Loucy (cell line): ENCODE measurements at regions not wholly inside any gene's neighbourhood (a gene's known extent, or its start where the extent isn't known, plus 50 kb on each side); places are given as distances from the start of the nearest gene placed in this dataset.

Experiments
- H2AFZ ChIP-seq: fragments of 200-600 bp; sonication (generic); 2 replicates; pipeline ENCODE4 v1.6.0; 2016; ENCODE audit warnings: antibody characterized with exemption, mild to moderate bottlenecking, low read length, moderate library complexity
- H3F3A ChIP-seq: fragments of 200-600 bp; 2 replicates; pipeline ENCODE4 v1.6.0; 2016; ENCODE audit warnings: antibody characterized with exemption, low read depth, mild to moderate bottlenecking
- H3K27me3 ChIP-seq: fragments of 200-600 bp; sonication (generic); 2 replicates; pipeline ENCODE4 v1.6.1; 2014; ENCODE audit warnings: low read length, mild to moderate bottlenecking; ENCODE audit not compliant: insufficient read depth, poor library complexity, severe bottlenecking
- H3K36me3 ChIP-seq: fragments of 200-600 bp; sonication (generic); 2 replicates; pipeline ENCODE4 v1.6.1; 2016; ENCODE audit warnings: low read length; ENCODE audit not compliant: insufficient read depth
- H3K4me1 ChIP-seq: fragments of 200-600 bp; sonication (generic); 2 replicates; pipeline ENCODE4 v1.5.1; 2014; ENCODE audit warnings: low read length, mild to moderate bottlenecking; ENCODE audit not compliant: insufficient read depth, poor library complexity, severe bottlenecking
- H3K4me2 ChIP-seq: fragments of 200-600 bp; sonication (generic); 2 replicates; pipeline ENCODE4 v1.6.0; 2014; ENCODE audit warnings: antibody characterized with exemption, low read length, low read depth, mild to moderate bottlenecking; ENCODE audit not compliant: poor library complexity, severe bottlenecking
- H3K4me3 ChIP-seq: fragments of 200-600 bp; sonication (generic); 2 replicates; pipeline ENCODE4 v1.5.1; 2014; ENCODE audit warnings: low read length, mild to moderate bottlenecking, mixed read lengths; ENCODE audit not compliant: poor library complexity, severe bottlenecking
- H3K79me2 ChIP-seq: fragments of 200-600 bp; sonication (generic); 2 replicates; pipeline ENCODE4 v1.6.1; 2014; ENCODE audit warnings: low read length; ENCODE audit not compliant: insufficient read depth
- H3K9ac ChIP-seq: fragments of 200-600 bp; sonication (generic); 2 replicates; pipeline ENCODE4 v1.6.0; 2014; ENCODE audit warnings: mild to moderate bottlenecking, low read depth, low read length, moderate library complexity; ENCODE audit not compliant: poor library complexity, severe bottlenecking
- H3K9me2 ChIP-seq: fragments of 200-600 bp; sonication (generic); replicated peaks from 2 replicates; pipeline ENCODE4 v1.6.1; 2016; ENCODE audit warnings: low read depth, low read length, mixed read lengths
- H3K9me3 ChIP-seq: fragments of 200-600 bp; sonication (generic); 2 replicates; pipeline ENCODE4 v1.6.1; 2014; ENCODE audit warnings: mild to moderate bottlenecking, antibody characterized with exemption, low read length, low read depth; ENCODE audit not compliant: insufficient read depth
- H4K20me1 ChIP-seq: fragments of 200-600 bp; sonication (generic); 2 replicates; pipeline ENCODE4 v1.6.0; 2014; ENCODE audit warnings: antibody characterized with exemption, low read length, mild to moderate bottlenecking; ENCODE audit not compliant: insufficient read depth, poor library complexity, severe bottlenecking
- EZH2phosphoT487 ChIP-seq: fragments of 200-600 bp; IDR thresholded peaks from 2 replicates; pipeline ENCODE4 v1.6.1; 2018; ENCODE audit warnings: antibody characterized with exemption, mild to moderate bottlenecking, moderate library complexity, borderline replicate concordance
- TF ChIP-seq, protein P1 (sequence below): fragments of 200-600 bp; sonication (generic); conservative IDR thresholded peaks from 2 replicates; pipeline ENCODE4 v1.5.1; 2014; ENCODE audit warnings: mild to moderate bottlenecking, antibody characterized with exemption, low read length

DNA sequence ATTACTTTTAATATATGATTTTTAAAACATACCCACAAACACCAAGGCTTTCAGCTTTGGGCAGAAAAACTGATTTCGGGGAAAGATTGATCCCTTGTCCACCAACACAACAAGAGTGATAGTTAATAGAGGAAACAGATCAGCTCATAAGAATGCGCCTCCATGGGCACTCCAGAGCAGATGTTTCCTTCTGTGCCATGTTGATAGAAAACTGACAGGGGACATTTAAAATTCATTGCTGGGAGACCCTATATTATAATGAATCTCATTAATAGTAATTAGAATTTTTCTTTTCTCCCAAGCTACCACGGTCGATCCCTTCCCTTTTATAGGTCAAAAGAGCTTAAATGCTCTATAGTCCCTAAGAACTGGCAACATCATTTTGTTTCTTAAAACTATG, 431.2 kb downstream of the IRS2 start:
- H3K36me3 ChIP-seq: no peaks in the 10 kb centered on the region
- H3K4me1 ChIP-seq: no peaks in the 10 kb centered on the region
- no peak overlapping the region for H3K9ac ChIP-seq
- no peaks in the 10 kb centered on the region for H3K27me3 ChIP-seq
- no peaks in the 10 kb centered on the region for H3F3A ChIP-seq
- H3K79me2 ChIP-seq: no peaks in the 10 kb centered on the region
- H3K4me3 ChIP-seq: no peak overlapping the region
- H2AFZ ChIP-seq: no peak overlapping the region
- no peaks in the 10 kb centered on the region for H4K20me1 ChIP-seq
- H3K4me2 ChIP-seq: no peak overlapping the region
- no peaks in the 10 kb centered on the region for H3K9me3 ChIP-seq
- TF ChIP-seq, protein P1, sequence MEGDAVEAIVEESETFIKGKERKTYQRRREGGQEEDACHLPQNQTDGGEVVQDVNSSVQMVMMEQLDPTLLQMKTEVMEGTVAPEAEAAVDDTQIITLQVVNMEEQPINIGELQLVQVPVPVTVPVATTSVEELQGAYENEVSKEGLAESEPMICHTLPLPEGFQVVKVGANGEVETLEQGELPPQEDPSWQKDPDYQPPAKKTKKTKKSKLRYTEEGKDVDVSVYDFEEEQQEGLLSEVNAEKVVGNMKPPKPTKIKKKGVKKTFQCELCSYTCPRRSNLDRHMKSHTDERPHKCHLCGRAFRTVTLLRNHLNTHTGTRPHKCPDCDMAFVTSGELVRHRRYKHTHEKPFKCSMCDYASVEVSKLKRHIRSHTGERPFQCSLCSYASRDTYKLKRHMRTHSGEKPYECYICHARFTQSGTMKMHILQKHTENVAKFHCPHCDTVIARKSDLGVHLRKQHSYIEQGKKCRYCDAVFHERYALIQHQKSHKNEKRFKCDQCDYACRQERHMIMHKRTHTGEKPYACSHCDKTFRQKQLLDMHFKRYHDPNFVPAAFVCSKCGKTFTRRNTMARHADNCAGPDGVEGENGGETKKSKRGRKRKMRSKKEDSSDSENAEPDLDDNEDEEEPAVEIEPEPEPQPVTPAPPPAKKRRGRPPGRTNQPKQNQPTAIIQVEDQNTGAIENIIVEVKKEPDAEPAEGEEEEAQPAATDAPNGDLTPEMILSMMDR: no peak
- TF ChIP-seq EZH2phosphoT487: no peak
- H3K9me2 ChIP-seq: no peaks in the 10 kb centered on the region

DNA sequence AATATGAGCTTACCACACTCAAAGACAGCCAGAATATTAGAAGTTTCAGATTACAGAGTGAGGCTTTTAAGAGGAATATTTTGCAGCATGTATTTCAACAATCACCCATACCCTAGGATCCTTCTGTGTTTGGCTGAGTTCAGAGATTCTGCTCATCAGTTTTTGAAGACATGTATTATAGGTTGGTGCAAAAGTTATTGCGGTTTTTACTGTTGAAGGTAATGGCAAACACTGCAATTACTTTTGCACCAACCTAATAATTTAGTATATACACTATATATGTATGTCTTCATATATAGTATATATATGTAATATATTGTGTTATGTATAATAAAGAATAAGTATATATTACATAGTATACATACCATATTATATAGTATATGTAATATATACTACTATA, 435.1 kb downstream of the IRS2 start:
- no peaks in the 10 kb centered on the region for H3K9me2 ChIP-seq
- TF ChIP-seq, protein P1: no peak
- TF ChIP-seq EZH2phosphoT487: no peak
- no peak overlapping the region for H3K4me3 ChIP-seq
- no peaks in the 10 kb centered on the region for H3K4me1 ChIP-seq
- no peaks in the 10 kb centered on the region for H3F3A ChIP-seq
- no peaks in the 10 kb centered on the region for H3K36me3 ChIP-seq
- no peaks in the 10 kb centered on the region for H3K27me3 ChIP-seq
- H3K9me3 ChIP-seq: peaks cover under 1% of the 10 kb centered on the region; the same call in 1 of the 2 replicates
- H4K20me1 ChIP-seq: no peaks in the 10 kb centered on the region
- H2AFZ ChIP-seq: no peak overlapping the region
- no peak overlapping the region for H3K4me2 ChIP-seq
- H3K79me2 ChIP-seq: no peaks in the 10 kb centered on the region
- H3K9ac ChIP-seq: no peak overlapping the region

DNA sequence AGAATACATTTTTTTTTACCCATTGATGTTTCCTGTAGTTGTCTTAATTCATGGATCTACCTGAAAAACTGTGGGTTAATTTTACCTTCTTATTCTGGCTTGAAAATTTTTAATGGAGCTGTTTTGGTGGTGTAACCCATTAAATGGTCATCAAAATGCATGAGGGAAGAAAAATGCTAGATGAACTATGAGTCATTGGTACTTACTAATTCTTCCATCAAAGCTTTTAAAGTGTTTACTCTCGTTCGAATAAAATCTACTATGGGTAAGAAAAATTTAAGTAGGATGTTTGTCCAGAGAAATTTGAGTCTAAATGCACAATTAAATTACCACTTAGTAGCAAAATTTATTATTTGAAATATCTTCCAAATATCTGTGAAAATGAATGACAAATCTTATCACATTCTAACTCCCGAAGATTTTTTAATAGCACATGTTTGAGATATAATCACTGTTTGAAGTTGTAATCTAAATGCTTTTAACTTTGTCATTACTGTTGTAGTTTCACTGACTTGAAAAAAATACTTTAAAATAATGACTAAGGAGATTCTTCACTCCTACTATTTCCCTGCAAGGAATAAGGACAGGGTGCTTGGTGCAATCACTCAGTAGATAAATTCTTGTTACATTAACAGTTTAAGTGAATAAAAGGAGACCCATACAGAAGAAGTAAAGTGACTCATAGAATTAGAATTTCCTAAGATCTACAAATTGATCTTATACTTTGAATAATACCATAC, 437.7 kb downstream of the IRS2 start:
- H3K4me3 ChIP-seq: no peak overlapping the region
- H3K79me2 ChIP-seq: no peaks in the 10 kb centered on the region
- H3K9me3 ChIP-seq: peaks cover 2% of the 10 kb centered on the region; the same call in 1 of the 2 replicates
- no peaks in the 10 kb centered on the region for H3K36me3 ChIP-seq
- TF ChIP-seq, protein P1: no peak
- no peak for TF ChIP-seq EZH2phosphoT487
- H3K9ac ChIP-seq: no peak overlapping the region
- H3K4me2 ChIP-seq: no peak overlapping the region
- H3K9me2 ChIP-seq: no peaks in the 10 kb centered on the region
- no peak overlapping the region for H2AFZ ChIP-seq
- H3K4me1 ChIP-seq: no peaks in the 10 kb centered on the region
- H3F3A ChIP-seq: no peaks in the 10 kb centered on the region
- H4K20me1 ChIP-seq: no peaks in the 10 kb centered on the region
- H3K27me3 ChIP-seq: no peaks in the 10 kb centered on the region
